Prostate gland (tissue), 2 donors: ENCODE measurements at regions not wholly inside any gene's neighbourhood (a gene's known extent, or its start where the extent isn't known, plus 50 kb on each side); places are given as distances from the start of the nearest gene placed in this dataset.

Source experiments
- POLR2AphosphoS5 ChIP-seq: sonication (generic); formaldehyde crosslinking; IDR thresholded peaks from one replicate; pipeline ENCODE4 v1.6.1; 2017; ENCODE audit warnings: antibody characterized with exemption
- TF ChIP-seq, protein P1 (sequence below), 4 experiments: fragments of 200-600 bp in 2 of 4; fragments of 450-650 bp in 2 of 4; sonication (generic) in 2 of 4; IDR thresholded peaks; 1 replicate in 3 of 4; 2 replicates in 1 of 4; pipeline ENCODE4 v1.5.1; 2016 to 2019; ENCODE audit warnings: antibody characterized with exemption in 4 of 4, mild to moderate bottlenecking in 2 of 4, moderate library complexity in 2 of 4

DNA sequence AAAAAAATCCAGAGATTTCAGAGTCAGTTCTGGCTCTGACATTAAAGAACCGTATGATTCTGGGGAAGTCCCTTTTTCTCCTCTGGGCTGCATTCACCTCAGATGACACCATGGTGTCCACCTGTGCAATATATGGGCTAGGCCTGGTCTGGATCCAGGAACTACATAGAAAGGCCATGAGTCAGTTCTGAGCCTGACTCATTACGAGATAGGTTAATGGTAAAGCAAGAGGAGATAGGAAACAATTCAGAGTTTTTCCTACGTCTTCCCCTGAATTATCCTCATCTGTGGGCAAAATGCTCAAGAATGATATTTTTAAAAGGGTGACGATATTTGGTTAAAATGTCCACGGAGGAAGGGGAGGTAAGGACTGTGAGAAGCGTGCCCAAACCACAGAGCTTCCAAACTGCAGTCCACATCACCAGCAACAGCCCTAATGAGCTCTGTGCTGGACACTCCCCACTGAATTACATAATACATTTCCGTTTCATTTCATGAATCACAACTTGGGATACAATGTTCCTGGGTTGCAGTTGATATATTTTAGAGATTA is 180.1 kb upstream of the OSR1 start:
- TF ChIP-seq, protein P1, sequence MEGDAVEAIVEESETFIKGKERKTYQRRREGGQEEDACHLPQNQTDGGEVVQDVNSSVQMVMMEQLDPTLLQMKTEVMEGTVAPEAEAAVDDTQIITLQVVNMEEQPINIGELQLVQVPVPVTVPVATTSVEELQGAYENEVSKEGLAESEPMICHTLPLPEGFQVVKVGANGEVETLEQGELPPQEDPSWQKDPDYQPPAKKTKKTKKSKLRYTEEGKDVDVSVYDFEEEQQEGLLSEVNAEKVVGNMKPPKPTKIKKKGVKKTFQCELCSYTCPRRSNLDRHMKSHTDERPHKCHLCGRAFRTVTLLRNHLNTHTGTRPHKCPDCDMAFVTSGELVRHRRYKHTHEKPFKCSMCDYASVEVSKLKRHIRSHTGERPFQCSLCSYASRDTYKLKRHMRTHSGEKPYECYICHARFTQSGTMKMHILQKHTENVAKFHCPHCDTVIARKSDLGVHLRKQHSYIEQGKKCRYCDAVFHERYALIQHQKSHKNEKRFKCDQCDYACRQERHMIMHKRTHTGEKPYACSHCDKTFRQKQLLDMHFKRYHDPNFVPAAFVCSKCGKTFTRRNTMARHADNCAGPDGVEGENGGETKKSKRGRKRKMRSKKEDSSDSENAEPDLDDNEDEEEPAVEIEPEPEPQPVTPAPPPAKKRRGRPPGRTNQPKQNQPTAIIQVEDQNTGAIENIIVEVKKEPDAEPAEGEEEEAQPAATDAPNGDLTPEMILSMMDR (IDR thresholded peaks at IDR 0.05), result no peak
- TF ChIP-seq POLR2AphosphoS5, result no peak
